GM12878 (cell line): ENCODE measurements at regions not wholly inside any gene's neighbourhood (a gene's known extent, or its start where the extent isn't known, plus 50 kb on each side); places are given as distances from the start of the nearest gene placed in this dataset.

Source experiments
- CBFB ChIP-seq: IDR thresholded peaks from 2 replicates; pipeline ENCODE4 v1.6.1; 2016; ENCODE audit warnings: antibody characterized with exemption, low read depth
- GABPA ChIP-seq: IDR thresholded peaks from 2 replicates; pipeline ENCODE4 v1.6.1; 2014; ENCODE audit warnings: antibody characterized with exemption, low read depth, mild to moderate bottlenecking, inconsistent platforms
- GATAD2B ChIP-seq: fragments of 450-650 bp; conservative IDR thresholded peaks from 2 replicates; pipeline ENCODE4 v1.6.1; 2017; ENCODE audit warnings: low read depth, mild to moderate bottlenecking, moderate library complexity
- HDAC2 ChIP-seq: fragments of 200-600 bp; sonication (generic); IDR thresholded peaks from 2 replicates; pipeline ENCODE4 v1.6.1; 2017
- HDAC6 ChIP-seq: fragments of 200-600 bp; sonication (generic); IDR thresholded peaks from one replicate; pipeline ENCODE4 v1.8.0; 2017; ENCODE audit warnings: antibody characterized with exemption; ENCODE audit not compliant: unreplicated experiment
- IRF4 ChIP-seq: IDR thresholded peaks from 2 replicates; pipeline ENCODE4 v1.6.1; 2011; ENCODE audit warnings: low read depth, low read length
- MXI1 ChIP-seq: fragments of 150-350 bp; IDR thresholded peaks from 2 replicates; pipeline ENCODE4 v1.6.1; 2011; ENCODE audit warnings: low read depth, mild to moderate bottlenecking, inconsistent platforms, low read length, improper control_type of control experiment
- NFIC ChIP-seq: IDR thresholded peaks from 2 replicates; pipeline ENCODE4 v1.6.1; 2012; ENCODE audit warnings: low read depth, mild to moderate bottlenecking, inconsistent platforms, low read length, moderate library complexity
- NFXL1 ChIP-seq: fragments of 450-650 bp; IDR thresholded peaks from 2 replicates; pipeline ENCODE4 v1.6.1; 2017; ENCODE audit warnings: antibody characterized with exemption, mild to moderate bottlenecking, borderline replicate concordance
- POLR2A ChIP-seq: IDR thresholded peaks from 2 replicates; pipeline ENCODE4 v1.6.1; 2011; ENCODE audit warnings: low read depth, mild to moderate bottlenecking, low read length
- POLR2AphosphoS5 ChIP-seq: IDR thresholded peaks from 2 replicates; pipeline ENCODE4 v1.6.1; 2011; ENCODE audit warnings: mild to moderate bottlenecking, low read length, inconsistent platforms
- TBL1XR1 ChIP-seq: IDR thresholded peaks from 2 replicates; pipeline ENCODE4 v1.6.1; 2012; ENCODE audit warnings: low read depth, low read length, improper control_type of control experiment
- TCF3 ChIP-seq: IDR thresholded peaks from 2 replicates; pipeline ENCODE4 v1.6.1; 2012; ENCODE audit warnings: low read depth, mild to moderate bottlenecking, low read length, borderline replicate concordance; ENCODE audit not compliant: insufficient read depth
- TF ChIP-seq, protein P1 (sequence below), 3 experiments: IDR thresholded peaks in 2 of 3; conservative IDR thresholded peaks in 1 of 3; 2 replicates each; pipeline ENCODE4 v1.5.1; 2011; ENCODE audit warnings: low read depth in 3 of 3, low read length in 3 of 3, mild to moderate bottlenecking in 3 of 3, control low read depth in 2 of 3, moderate library complexity in 2 of 3, inconsistent platforms in 1 of 3, mixed read lengths in 1 of 3; ENCODE audit not compliant: control insufficient read depth in 2 of 3, insufficient read depth in 1 of 3; ENCODE audit errors: extremely low read depth in 1 of 3

DNA sequence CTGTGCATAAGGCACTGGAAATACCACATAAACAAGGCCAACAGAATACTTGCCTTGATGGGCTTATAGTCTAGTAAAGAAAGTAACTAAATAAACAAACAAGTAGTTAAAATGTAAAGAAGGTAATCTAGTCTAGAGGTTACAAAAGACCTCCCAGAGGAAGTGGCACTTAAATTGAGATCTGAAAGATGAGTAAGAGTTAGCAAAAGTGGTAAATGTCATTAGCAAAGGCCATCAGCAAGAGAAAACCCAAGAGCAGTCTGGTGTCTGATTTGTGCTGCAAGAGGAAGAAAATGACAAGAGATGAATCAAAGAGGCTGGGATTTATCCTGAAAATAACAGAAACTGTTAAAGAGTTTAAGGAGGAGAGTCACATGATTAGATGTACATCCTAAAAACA lies 96.6 kb upstream of the SMLR1 start:
- TF ChIP-seq TCF3 (no peak), GATAD2B (no peak), TBL1XR1 (no peak), POLR2AphosphoS5 (no peak), MXI1 (no peak), IRF4 (no peak), HDAC6 (no peak), HDAC2 (no peak), NFIC (no peak), POLR2A (no peak), NFXL1 (no peak), GABPA (no peak), CBFB (no peak)
- TF ChIP-seq, protein P1, sequence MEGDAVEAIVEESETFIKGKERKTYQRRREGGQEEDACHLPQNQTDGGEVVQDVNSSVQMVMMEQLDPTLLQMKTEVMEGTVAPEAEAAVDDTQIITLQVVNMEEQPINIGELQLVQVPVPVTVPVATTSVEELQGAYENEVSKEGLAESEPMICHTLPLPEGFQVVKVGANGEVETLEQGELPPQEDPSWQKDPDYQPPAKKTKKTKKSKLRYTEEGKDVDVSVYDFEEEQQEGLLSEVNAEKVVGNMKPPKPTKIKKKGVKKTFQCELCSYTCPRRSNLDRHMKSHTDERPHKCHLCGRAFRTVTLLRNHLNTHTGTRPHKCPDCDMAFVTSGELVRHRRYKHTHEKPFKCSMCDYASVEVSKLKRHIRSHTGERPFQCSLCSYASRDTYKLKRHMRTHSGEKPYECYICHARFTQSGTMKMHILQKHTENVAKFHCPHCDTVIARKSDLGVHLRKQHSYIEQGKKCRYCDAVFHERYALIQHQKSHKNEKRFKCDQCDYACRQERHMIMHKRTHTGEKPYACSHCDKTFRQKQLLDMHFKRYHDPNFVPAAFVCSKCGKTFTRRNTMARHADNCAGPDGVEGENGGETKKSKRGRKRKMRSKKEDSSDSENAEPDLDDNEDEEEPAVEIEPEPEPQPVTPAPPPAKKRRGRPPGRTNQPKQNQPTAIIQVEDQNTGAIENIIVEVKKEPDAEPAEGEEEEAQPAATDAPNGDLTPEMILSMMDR (IDR thresholded peaks at IDR 0.05 in 2 of 3, conservative IDR thresholded peaks at IDR 0.05 in 1 of 3; ENCODE audit: control insufficient read depth in 2 of 3, extremely low read depth in 1 of 3, insufficient read depth in 1 of 3, low read depth in 3 of 3, low read length in 3 of 3), result no peak
